ENCODE measurements at regions not wholly inside any gene's neighbourhood (a gene's known extent, or its start where the extent isn't known, plus 50 kb on each side); places are given as distances from the start of the nearest gene placed in this dataset.
"Not testable (repeated sequence)": the region's sequence is repeated elsewhere in the genome, so short reads cannot be mapped to it uniquely, and the experiment has no call there.

- Mint-ChIP-seq H3K27ac (no peak overlapping the region), H3K27me3 (no peaks in the 10 kb centered on the region), H3K36me3 (ENCODE audit: low read depth) (no peaks in the 10 kb centered on the region), H3K4me1 (ENCODE audit: low read depth) (no peaks in the 10 kb centered on the region), H3K9me3 (no peaks in the 10 kb centered on the region), H3K4me3 (no peak overlapping the region)
Observed at GRCh38 chr14:40652089-40652691, 954.5 kb upstream of the LRFN5 start.

GRCh38 chr14:40630471-40630870 is 976.2 kb upstream of the LRFN5 start:
- H3K9me3 Mint-ChIP-seq: no peaks in the 10 kb centered on the region
- no peak overlapping the region for H3K27ac Mint-ChIP-seq
- H3K36me3 Mint-ChIP-seq (ENCODE audit: low read depth): no peaks in the 10 kb centered on the region
- H3K4me3 Mint-ChIP-seq: no peak overlapping the region
- H3K4me1 Mint-ChIP-seq (ENCODE audit: low read depth): no peaks in the 10 kb centered on the region
- no peaks in the 10 kb centered on the region for H3K27me3 Mint-ChIP-seq

- not testable (repeated sequence) for H3K9me3 Mint-ChIP-seq; H3K27me3 Mint-ChIP-seq; H3K4me3 Mint-ChIP-seq; H3K36me3 Mint-ChIP-seq (ENCODE audit: low read depth); H3K27ac Mint-ChIP-seq; H3K4me1 Mint-ChIP-seq (ENCODE audit: low read depth)
Observed at GRCh38 chr14:40629551-40630137, 977.0 kb upstream of the LRFN5 start.

GRCh38 chr14:40629144-40629543 is 977.5 kb upstream of the LRFN5 start:
- Mint-ChIP-seq H3K27ac (no peak overlapping the region), H3K9me3 (no peaks in the 10 kb centered on the region), H3K27me3 (no peaks in the 10 kb centered on the region), H3K4me3 (no peak overlapping the region), H3K4me1 (ENCODE audit: low read depth) (no peaks in the 10 kb centered on the region), H3K36me3 (ENCODE audit: low read depth) (no peaks in the 10 kb centered on the region)

DNA sequence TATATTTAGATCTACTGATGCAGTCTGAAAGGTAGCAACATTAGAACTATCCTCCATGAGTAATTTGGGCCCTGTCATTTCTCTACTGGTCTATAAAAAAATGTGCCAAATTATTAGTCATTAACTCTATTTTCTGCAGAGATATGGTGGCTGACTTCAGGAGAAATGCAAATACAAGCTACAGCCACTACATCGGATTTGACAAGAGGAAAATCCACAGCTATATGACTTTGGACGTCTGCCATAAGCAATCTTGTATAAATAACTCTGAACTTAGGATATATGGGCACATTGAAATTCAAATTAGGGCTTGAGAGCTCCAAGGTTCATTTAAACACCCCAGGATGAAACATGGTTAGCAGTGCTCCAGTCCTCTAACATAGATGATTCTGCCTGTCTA is 983.0 kb upstream of the LRFN5 start:
- Mint-ChIP-seq H3K4me3 (no peak overlapping the region), H3K27me3 (no peaks in the 10 kb centered on the region), H3K36me3 (ENCODE audit: low read depth) (no peaks in the 10 kb centered on the region), H3K9me3 (no peaks in the 10 kb centered on the region), H3K27ac (no peak overlapping the region), H3K4me1 (ENCODE audit: low read depth) (no peaks in the 10 kb centered on the region)

GRCh38 chr14:40618225-40618898 is 988.3 kb upstream of the LRFN5 start:
- H3K27me3 Mint-ChIP-seq: no peaks in the 10 kb centered on the region
- no peaks in the 10 kb centered on the region for H3K4me1 Mint-ChIP-seq (ENCODE audit: low read depth)
- no peaks in the 10 kb centered on the region for H3K9me3 Mint-ChIP-seq
- no peaks in the 10 kb centered on the region for H3K36me3 Mint-ChIP-seq (ENCODE audit: low read depth)
- H3K4me3 Mint-ChIP-seq: no peak overlapping the region
- no peak overlapping the region for H3K27ac Mint-ChIP-seq

GRCh38 chr14:40616579-40616978 is 990.1 kb upstream of the LRFN5 start:
- H3K27me3 Mint-ChIP-seq: no peaks in the 10 kb centered on the region
- peaks cover 3% of the 10 kb centered on the region for H3K9me3 Mint-ChIP-seq
- H3K4me1 Mint-ChIP-seq (ENCODE audit: low read depth): no peaks in the 10 kb centered on the region

GRCh38 chr14:40601063-40601462 is 1005.6 kb upstream of the LRFN5 start:
- Mint-ChIP-seq H3K36me3 (ENCODE audit: low read depth) (no peaks in the 10 kb centered on the region), H3K4me1 (ENCODE audit: low read depth) (no peaks in the 10 kb centered on the region), H3K27ac (no peak overlapping the region), H3K9me3 (no peaks in the 10 kb centered on the region), H3K4me3 (no peak overlapping the region), H3K27me3 (no peaks in the 10 kb centered on the region)

More at GRCh38 chr14:40616579-40616978, 990.1 kb upstream of the LRFN5 start:
- H3K36me3 Mint-ChIP-seq (ENCODE audit: low read depth): no peaks in the 10 kb centered on the region
- no peak overlapping the region for H3K4me3 Mint-ChIP-seq
- H3K27ac Mint-ChIP-seq: no peak overlapping the region

DNA sequence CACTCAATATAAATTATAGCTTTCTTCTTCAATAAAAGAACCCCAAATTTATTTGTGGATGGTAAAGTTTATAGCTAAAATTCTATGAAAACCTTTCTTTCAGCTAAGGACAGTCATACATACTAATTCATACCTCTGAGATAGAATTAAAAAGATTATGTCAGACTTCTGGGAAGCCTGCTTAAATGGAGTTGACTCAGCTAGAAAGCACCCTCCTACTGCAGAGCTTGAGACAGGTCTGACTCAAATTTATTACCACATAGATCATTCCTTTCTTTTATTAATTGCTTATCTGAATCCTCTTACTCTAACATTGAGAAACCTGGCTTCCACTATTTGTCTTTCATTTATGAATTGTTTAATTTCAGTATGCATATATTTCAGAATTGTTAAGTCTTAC is 1007.0 kb upstream of the LRFN5 start:
- Mint-ChIP-seq H3K27ac (no peak overlapping the region), H3K36me3 (ENCODE audit: low read depth) (no peaks in the 10 kb centered on the region), H3K4me3 (no peak overlapping the region), H3K9me3 (no peaks in the 10 kb centered on the region), H3K27me3 (no peaks in the 10 kb centered on the region), H3K4me1 (ENCODE audit: low read depth) (no peaks in the 10 kb centered on the region)

DNA sequence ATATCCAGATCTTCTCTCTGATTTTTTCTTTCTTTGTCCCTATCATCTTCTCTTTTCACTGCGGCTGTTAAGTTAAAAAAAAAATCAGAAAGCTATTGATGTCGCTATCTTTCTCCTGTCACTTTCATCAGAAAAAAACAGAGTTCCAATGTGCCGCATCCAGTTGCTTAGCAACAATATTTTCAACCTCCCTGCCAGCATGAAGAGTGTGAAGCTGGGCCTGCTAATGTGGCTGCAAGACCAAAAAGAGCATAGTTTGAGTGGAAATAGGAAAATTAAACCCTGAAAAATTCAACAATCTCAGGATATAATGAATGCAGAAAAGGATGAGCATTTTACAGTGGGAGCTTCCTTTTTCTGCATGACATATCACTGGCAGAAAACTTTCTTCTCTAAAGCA is 1025.4 kb upstream of the LRFN5 start:
- Mint-ChIP-seq H3K27ac (no peak overlapping the region), H3K9me3 (no peaks in the 10 kb centered on the region), H3K4me3 (no peak overlapping the region), H3K36me3 (ENCODE audit: low read depth) (no peaks in the 10 kb centered on the region), H3K27me3 (no peaks in the 10 kb centered on the region), H3K4me1 (ENCODE audit: low read depth) (no peaks in the 10 kb centered on the region)

- H3K36me3 Mint-ChIP-seq (ENCODE audit: low read depth): no peaks in the 10 kb centered on the region
- H3K4me1 Mint-ChIP-seq (ENCODE audit: low read depth): no peaks in the 10 kb centered on the region
- no peaks in the 10 kb centered on the region for H3K9me3 Mint-ChIP-seq
- H3K27me3 Mint-ChIP-seq: no peaks in the 10 kb centered on the region
- no peak overlapping the region for H3K4me3 Mint-ChIP-seq
- no peak overlapping the region for H3K27ac Mint-ChIP-seq
Observed at GRCh38 chr14:40576880-40577478, 1029.7 kb upstream of the LRFN5 start.

GRCh38 chr14:40574780-40575179 is 1031.9 kb upstream of the LRFN5 start:
- no peak overlapping the region for H3K4me3 Mint-ChIP-seq
- no peaks in the 10 kb centered on the region for H3K27me3 Mint-ChIP-seq
- no peaks in the 10 kb centered on the region for H3K36me3 Mint-ChIP-seq (ENCODE audit: low read depth)
- H3K4me1 Mint-ChIP-seq (ENCODE audit: low read depth): no peaks in the 10 kb centered on the region
- no peak overlapping the region for H3K27ac Mint-ChIP-seq
- no peaks in the 10 kb centered on the region for H3K9me3 Mint-ChIP-seq

- no peaks in the 10 kb centered on the region for H3K4me1 Mint-ChIP-seq (ENCODE audit: low read depth)
- no peaks in the 10 kb centered on the region for H3K36me3 Mint-ChIP-seq (ENCODE audit: low read depth)
- no peak overlapping the region for H3K4me3 Mint-ChIP-seq
- peaks cover 4% of the 10 kb centered on the region for H3K9me3 Mint-ChIP-seq
- H3K27me3 Mint-ChIP-seq: no peaks in the 10 kb centered on the region
- no peak overlapping the region for H3K27ac Mint-ChIP-seq
Observed at GRCh38 chr14:40525314-40525713, 1081.4 kb upstream of the LRFN5 start.

- Mint-ChIP-seq H3K4me1 (ENCODE audit: low read depth) (no peaks in the 10 kb centered on the region), H3K36me3 (ENCODE audit: low read depth) (no peaks in the 10 kb centered on the region), H3K4me3 (no peak overlapping the region), H3K27ac (no peak overlapping the region), H3K9me3 (peaks cover 4% of the 10 kb centered on the region), H3K27me3 (no peaks in the 10 kb centered on the region)
Observed at GRCh38 chr14:40523123-40523522, 1083.6 kb upstream of the LRFN5 start.

- no peak overlapping the region for H3K4me3 Mint-ChIP-seq
- H3K36me3 Mint-ChIP-seq (ENCODE audit: low read depth): no peaks in the 10 kb centered on the region
- H3K4me1 Mint-ChIP-seq (ENCODE audit: low read depth): no peaks in the 10 kb centered on the region
- no peak overlapping the region for H3K27ac Mint-ChIP-seq
- no peaks in the 10 kb centered on the region for H3K27me3 Mint-ChIP-seq
- H3K9me3 Mint-ChIP-seq: no peaks in the 10 kb centered on the region
Observed at GRCh38 chr14:40494483-40494882, 1062.2 kb upstream of the FBXO33 start.
